CD4-positive, alpha-beta T cell (primary cell): ENCODE measurements at regions not wholly inside any gene's neighbourhood (a gene's known extent, or its start where the extent isn't known, plus 50 kb on each side); places are given as distances from the start of the nearest gene placed in this dataset.

Experiments
- ATAC-seq: fragments of 200-7000 bp; cut with Tn5 transposase; one replicate; pipeline ENCODE4 v1.10.0; 2022; ENCODE audit warnings: mild to moderate bottlenecking; ENCODE audit not compliant: poor library complexity
- CTCF ChIA-PET: fragments of 350-600 bp; sonication (Branson Sonifier 250); formaldehyde crosslinking; loops from one replicate; lab custom pipeline; 2021; ENCODE audit warnings: antibody characterized with exemption, inconsistent platforms; lab: Charles Lee
- POLR2A ChIA-PET: fragments of 350-600 bp; sonication (Branson Sonifier 250); formaldehyde crosslinking; loops from one replicate; lab custom pipeline; 2021; ENCODE audit warnings: antibody characterized with exemption, inconsistent platforms; lab: Charles Lee
- DNase-seq, 14 experiments: peaks; one replicate each; pipeline ENCODE4 v3.0.0-alpha.2; 2013 to 2020; ENCODE audit warnings: mixed read lengths in 2 of 14
- H3K27ac ChIP-seq, 2 donors: one replicate each; pipeline versions ENCODE4 v1.5.1 to v1.7.0; 2013; ENCODE audit warnings: low read length in 2 of 2, low read depth in 1 of 2, mild to moderate bottlenecking in 1 of 2
- H3K27me3 ChIP-seq, 2 experiments: 1 replicate in 1 of 2; 2 replicates in 1 of 2; pipeline versions ENCODE4 v1.6.1 to v1.7.0; 2013; ENCODE audit warnings: low read length in 2 of 2, control low read depth in 1 of 2, mild to moderate bottlenecking in 1 of 2, moderate library complexity in 1 of 2; ENCODE audit not compliant: insufficient read depth in 2 of 2, control insufficient read depth in 1 of 2
- H3K36me3 ChIP-seq: one replicate; pipeline ENCODE4 v1.6.1; 2013; ENCODE audit warnings: low read length, control low read depth; ENCODE audit not compliant: insufficient read depth
- H3K4me1 ChIP-seq: one replicate; pipeline ENCODE4 v1.6.1; 2013; ENCODE audit warnings: low read length, control low read depth; ENCODE audit not compliant: insufficient read depth
- H3K4me3 ChIP-seq: one replicate; pipeline ENCODE4 v1.5.1; 2013; ENCODE audit warnings: mild to moderate bottlenecking, low read length, moderate library complexity
- H3K9me3 ChIP-seq, 2 experiments: 1 replicate in 1 of 2; 2 replicates in 1 of 2; pipeline versions ENCODE4 v1.6.1 to v1.7.0; 2013; ENCODE audit warnings: low read length in 2 of 2, mild to moderate bottlenecking in 2 of 2, control low read depth in 1 of 2, moderate library complexity in 1 of 2; ENCODE audit not compliant: control insufficient read depth in 1 of 2, insufficient read depth in 1 of 2
- H3K27ac Mint-ChIP-seq: one replicate; pipeline ENCODE4 v1.8.0; 2020; ENCODE audit warnings: mixed read lengths
- H3K27me3 Mint-ChIP-seq: one replicate; pipeline ENCODE4 v1.8.0; 2021; ENCODE audit warnings: mixed read lengths
- H3K36me3 Mint-ChIP-seq: one replicate; pipeline ENCODE4 v1.8.0; 2021; ENCODE audit warnings: low read depth, mixed read lengths
- H3K4me1 Mint-ChIP-seq: one replicate; pipeline ENCODE4 v1.8.0; 2021; ENCODE audit warnings: low read depth, mixed read lengths
- H3K4me3 Mint-ChIP-seq: one replicate; pipeline ENCODE4 v1.8.0; 2020; ENCODE audit warnings: mild to moderate bottlenecking, mixed read lengths
- H3K9me3 Mint-ChIP-seq: one replicate; pipeline ENCODE4 v1.8.0; 2020; ENCODE audit warnings: mixed read lengths
- intact Hi-C, 2 experiments: fragments of 100-400 bp; cut with DNase I in 1 of 2; cut with micrococcal nuclease in 1 of 2; formaldehyde crosslinking; loops; one replicate each; pipeline versions ENCODE4 v1.15.1 to v1.9.0; 2023 to 2025; cut with DNase I, micrococcal nuclease
- TF ChIP-seq, protein P1 (sequence below): fragments of 200-600 bp; IDR thresholded peaks from one replicate; pipeline ENCODE4 v1.8.0; 2022; ENCODE audit warnings: antibody characterized with exemption, mild to moderate bottlenecking

DNA sequence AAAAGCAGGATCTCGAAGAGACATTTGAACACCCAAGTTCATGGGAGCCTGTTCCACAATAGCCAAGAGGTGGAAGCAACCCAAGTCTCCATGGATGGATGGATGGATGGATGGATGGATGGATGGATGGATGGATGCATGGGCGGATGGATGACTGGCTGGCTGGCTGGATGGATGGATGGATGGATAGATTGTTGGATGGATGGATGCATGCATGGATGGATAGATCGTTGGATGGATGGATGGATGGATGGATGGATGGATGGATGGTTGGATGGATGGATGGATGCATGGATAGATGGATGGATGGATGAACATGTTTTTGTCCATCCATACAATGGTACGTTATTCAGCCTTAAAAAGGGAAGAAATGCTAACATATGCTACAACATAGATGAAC, 603.4 kb downstream of the BRD1 start:
- Histone ChIP-seq H3K4me3 (no peak overlapping the region), H3K27ac (no peak overlapping the region), H3K9me3 (no peaks in the 10 kb centered on the region), H3K36me3 (no peaks in the 10 kb centered on the region), H3K4me1 (no peaks in the 10 kb centered on the region), H3K27me3 (no peaks in the 10 kb centered on the region)
- ChIA-PET POLR2A (no interaction called here), CTCF (no interaction called here)
- intact Hi-C loops, result no loop called here
- ATAC-seq (no peak), DNase-seq (no peak)
- Mint-ChIP-seq H3K27ac (no peak overlapping the region), H3K4me3 (no peak overlapping the region), H3K27me3 (peaks cover 19% of the 10 kb centered on the region), H3K4me1 (no peaks in the 10 kb centered on the region), H3K9me3 (no peaks in the 10 kb centered on the region), H3K36me3 (no peaks in the 10 kb centered on the region)
- TF ChIP-seq, protein P1, sequence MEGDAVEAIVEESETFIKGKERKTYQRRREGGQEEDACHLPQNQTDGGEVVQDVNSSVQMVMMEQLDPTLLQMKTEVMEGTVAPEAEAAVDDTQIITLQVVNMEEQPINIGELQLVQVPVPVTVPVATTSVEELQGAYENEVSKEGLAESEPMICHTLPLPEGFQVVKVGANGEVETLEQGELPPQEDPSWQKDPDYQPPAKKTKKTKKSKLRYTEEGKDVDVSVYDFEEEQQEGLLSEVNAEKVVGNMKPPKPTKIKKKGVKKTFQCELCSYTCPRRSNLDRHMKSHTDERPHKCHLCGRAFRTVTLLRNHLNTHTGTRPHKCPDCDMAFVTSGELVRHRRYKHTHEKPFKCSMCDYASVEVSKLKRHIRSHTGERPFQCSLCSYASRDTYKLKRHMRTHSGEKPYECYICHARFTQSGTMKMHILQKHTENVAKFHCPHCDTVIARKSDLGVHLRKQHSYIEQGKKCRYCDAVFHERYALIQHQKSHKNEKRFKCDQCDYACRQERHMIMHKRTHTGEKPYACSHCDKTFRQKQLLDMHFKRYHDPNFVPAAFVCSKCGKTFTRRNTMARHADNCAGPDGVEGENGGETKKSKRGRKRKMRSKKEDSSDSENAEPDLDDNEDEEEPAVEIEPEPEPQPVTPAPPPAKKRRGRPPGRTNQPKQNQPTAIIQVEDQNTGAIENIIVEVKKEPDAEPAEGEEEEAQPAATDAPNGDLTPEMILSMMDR, result no peak

DNA sequence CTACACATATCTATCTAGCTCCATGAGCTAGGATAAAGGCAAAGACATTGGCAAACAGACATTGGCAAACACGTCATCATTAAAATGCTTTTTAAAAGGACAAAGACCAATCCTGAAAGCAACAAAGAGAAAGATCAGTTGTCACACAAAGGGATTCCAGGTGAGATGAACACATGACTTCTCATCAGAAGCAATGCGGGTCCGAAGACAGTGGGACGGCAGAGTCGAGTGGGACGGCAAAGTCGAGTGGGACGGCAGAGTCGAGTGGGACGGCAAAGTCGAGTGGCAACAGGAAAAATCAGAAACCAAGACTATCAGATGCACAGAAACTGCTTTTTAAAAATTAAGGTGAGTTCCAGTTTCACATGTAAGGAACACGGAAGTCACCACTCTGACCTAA, 609.5 kb downstream of the BRD1 start:
- Mint-ChIP-seq H3K4me1 (no peaks in the 10 kb centered on the region), H3K27ac (no peak overlapping the region), H3K36me3 (no peaks in the 10 kb centered on the region), H3K27me3 (peaks cover 66% of the 10 kb centered on the region), H3K9me3 (peaks cover 7% of the 10 kb centered on the region), H3K4me3 (no peak overlapping the region)
- Histone ChIP-seq H3K27me3 (peaks cover 3 to 13% of the 10 kb centered on the region in 2 experiments), H3K36me3 (no peaks in the 10 kb centered on the region), H3K9me3 (peaks cover 11% of the 10 kb centered on the region in 2 experiments), H3K4me1 (no peaks in the 10 kb centered on the region), H3K4me3 (no peak overlapping the region), H3K27ac (no peak overlapping the region)
- POLR2A ChIA-PET, result no interaction called here
- TF ChIP-seq, protein P1, result no peak
- ATAC-seq (no peak), DNase-seq (no peak)
- CTCF ChIA-PET, result no interaction called here
- intact Hi-C loops, result no loop called here

DNA sequence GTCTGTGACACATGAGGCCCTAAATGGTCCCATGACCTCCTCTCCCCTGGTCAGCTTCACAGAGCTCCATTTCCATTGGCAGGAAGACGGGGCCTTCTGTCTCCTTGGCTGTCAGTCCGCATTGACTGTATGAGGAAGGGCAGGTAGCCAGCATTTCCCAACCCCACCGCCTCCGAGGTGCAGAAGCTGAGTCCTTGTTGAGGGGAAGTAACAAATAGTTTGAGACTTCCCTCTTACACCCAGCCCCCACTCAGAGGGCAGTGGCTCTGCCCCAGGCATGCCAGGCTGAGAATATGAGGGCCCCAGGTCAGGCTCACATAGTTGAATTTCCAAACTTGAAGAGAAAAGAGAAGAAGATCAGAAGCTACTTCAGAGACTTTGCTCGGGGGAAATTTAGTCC, 611.1 kb downstream of the BRD1 start:
- Mint-ChIP-seq H3K36me3 (no peaks in the 10 kb centered on the region), H3K4me1 (no peaks in the 10 kb centered on the region), H3K27me3 (peaks cover 66% of the 10 kb centered on the region), H3K4me3 (no peak overlapping the region), H3K9me3 (peaks cover 7% of the 10 kb centered on the region), H3K27ac (no peak overlapping the region)
- ChIA-PET CTCF (no interaction called here), POLR2A (no interaction called here)
- intact Hi-C loops, result no loop called here
- DNase-seq (peak in 1 of 14 experiments; percentile 6), ATAC-seq (no peak)
- Histone ChIP-seq H3K9me3 (peaks cover 11 to 14% of the 10 kb centered on the region in 2 experiments), H3K27ac (no peak overlapping the region), H3K27me3 (peaks cover 3 to 13% of the 10 kb centered on the region in 2 experiments), H3K4me3 (no peak overlapping the region), H3K36me3 (no peaks in the 10 kb centered on the region), H3K4me1 (no peaks in the 10 kb centered on the region)
- TF ChIP-seq, protein P1, result no peak
